Stomach (tissue), 4 donors: ENCODE measurements at regions not wholly inside any gene's neighbourhood (a gene's known extent, or its start where the extent isn't known, plus 50 kb on each side); places are given as distances from the start of the nearest gene placed in this dataset.

Experiments used
- EP300 ChIP-seq: sonication (generic); formaldehyde crosslinking; IDR thresholded peaks from one replicate; pipeline ENCODE4 v1.6.1; 2017; ENCODE audit warnings: antibody characterized with exemption
- POLR2A ChIP-seq, 4 donors: fragments of 450-650 bp; IDR thresholded peaks; one replicate each; pipeline ENCODE4 v1.6.1; 2016; ENCODE audit warnings: antibody characterized with exemption in 4 of 4, control low read depth in 2 of 4, mild to moderate bottlenecking in 1 of 4, moderate library complexity in 1 of 4

- TF ChIP-seq POLR2A (IDR thresholded peaks at IDR 0.05) (no peak), EP300 (no peak)
These were observed 119.0 kb upstream of the CPSF6 start for GRCh38 chr12:69120354-69120753.
